ENCODE measurements at regions not wholly inside any gene's neighbourhood (a gene's known extent, or its start where the extent isn't known, plus 50 kb on each side); places are given as distances from the start of the nearest gene placed in this dataset.

DNA sequence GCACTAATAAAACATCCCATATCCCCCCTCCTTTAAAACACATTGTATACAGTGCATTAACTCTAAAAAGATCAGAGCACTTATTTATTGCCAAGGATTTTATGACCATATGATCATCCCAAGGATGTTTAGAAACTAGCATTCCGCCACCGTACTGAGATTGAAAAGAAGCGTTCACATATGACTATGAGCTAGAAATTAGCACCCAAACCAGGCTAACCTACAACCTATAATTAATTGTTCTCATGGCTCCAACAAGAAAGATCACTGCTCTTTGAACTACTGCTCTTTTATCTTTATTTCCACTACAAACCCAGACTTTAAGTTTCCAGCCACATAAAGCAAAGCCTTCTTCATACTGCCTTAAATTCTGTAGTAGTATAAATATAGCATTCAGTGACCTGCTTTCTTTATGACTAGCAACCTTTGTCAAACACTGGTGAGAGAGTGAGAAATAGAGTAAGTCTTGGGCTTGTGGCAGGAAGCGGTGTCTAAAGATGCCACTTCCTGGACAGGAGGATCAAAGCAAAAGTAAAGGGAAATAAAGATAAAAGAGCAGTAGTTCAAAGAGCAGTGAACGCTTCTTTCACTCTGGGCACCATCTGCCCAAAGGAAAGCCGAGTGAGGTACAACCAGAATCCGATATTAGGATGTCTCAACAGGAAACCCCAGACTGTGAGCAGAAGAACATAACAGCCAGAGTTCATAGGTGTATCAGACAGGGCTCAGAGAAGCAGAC is 151.1 kb upstream of the ERCC6L2 start:
- POLR2A ChIA-PET = no interaction called here
- CTCF ChIA-PET = no interaction called here
- TF ChIP-seq, protein P1, sequence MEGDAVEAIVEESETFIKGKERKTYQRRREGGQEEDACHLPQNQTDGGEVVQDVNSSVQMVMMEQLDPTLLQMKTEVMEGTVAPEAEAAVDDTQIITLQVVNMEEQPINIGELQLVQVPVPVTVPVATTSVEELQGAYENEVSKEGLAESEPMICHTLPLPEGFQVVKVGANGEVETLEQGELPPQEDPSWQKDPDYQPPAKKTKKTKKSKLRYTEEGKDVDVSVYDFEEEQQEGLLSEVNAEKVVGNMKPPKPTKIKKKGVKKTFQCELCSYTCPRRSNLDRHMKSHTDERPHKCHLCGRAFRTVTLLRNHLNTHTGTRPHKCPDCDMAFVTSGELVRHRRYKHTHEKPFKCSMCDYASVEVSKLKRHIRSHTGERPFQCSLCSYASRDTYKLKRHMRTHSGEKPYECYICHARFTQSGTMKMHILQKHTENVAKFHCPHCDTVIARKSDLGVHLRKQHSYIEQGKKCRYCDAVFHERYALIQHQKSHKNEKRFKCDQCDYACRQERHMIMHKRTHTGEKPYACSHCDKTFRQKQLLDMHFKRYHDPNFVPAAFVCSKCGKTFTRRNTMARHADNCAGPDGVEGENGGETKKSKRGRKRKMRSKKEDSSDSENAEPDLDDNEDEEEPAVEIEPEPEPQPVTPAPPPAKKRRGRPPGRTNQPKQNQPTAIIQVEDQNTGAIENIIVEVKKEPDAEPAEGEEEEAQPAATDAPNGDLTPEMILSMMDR (IDR thresholded peaks at IDR 0.05; ENCODE audit: insufficient read depth, low read depth, low read length) = no peak
- Histone ChIP-seq H3K27me3 (ENCODE audit: control insufficient read depth, insufficient read depth, low read length) (no peaks in the 10 kb centered on the region; the same call in 1 of the 2 replicates), H3K4me3 (ENCODE audit: low read depth, low read length) (no peak overlapping the region), H3K36me3 (ENCODE audit: control insufficient read depth, insufficient read depth, low read length) (no peaks in the 10 kb centered on the region)
- no peak for DNase-seq (ENCODE audit: low read depth)

DNA sequence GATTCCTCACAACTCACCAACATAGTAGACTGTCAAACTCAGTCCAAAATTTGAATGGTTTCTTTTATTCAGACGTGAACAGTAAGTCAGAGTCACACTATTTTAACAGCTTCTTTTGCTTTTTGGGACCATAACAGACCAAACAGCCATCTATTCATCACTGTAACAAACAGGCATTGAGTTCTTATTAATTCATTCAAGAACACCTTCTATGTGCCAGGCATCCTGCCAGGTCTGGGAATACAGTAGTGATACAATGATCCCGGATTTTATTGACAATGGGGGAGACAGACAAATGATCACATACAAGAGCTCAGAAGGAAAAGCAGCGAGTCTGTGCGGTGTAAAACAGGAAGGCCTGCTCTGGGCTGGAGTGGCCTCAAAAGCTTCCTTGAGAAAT is 153.3 kb upstream of the ERCC6L2 start:
- ChIA-PET POLR2A (no interaction called here), CTCF (interaction anchor here (1.9 kb wide), 1 partner anchor 495 kb away, joined by 5 read pairs; no protein-coding TSS in a partner anchor)
- no peak for DNase-seq (ENCODE audit: low read depth)
- H3K27me3 ChIP-seq (ENCODE audit: control insufficient read depth, insufficient read depth, low read length) = no peaks in the 10 kb centered on the region; the same call in 1 of the 2 replicates
- no peaks in the 10 kb centered on the region for H3K36me3 ChIP-seq (ENCODE audit: control insufficient read depth, insufficient read depth, low read length)
- TF ChIP-seq, protein P1 (IDR thresholded peaks at IDR 0.05; ENCODE audit: insufficient read depth, low read depth, low read length) = no peak
- H3K4me3 ChIP-seq (ENCODE audit: low read depth, low read length) = no peak overlapping the region

DNA sequence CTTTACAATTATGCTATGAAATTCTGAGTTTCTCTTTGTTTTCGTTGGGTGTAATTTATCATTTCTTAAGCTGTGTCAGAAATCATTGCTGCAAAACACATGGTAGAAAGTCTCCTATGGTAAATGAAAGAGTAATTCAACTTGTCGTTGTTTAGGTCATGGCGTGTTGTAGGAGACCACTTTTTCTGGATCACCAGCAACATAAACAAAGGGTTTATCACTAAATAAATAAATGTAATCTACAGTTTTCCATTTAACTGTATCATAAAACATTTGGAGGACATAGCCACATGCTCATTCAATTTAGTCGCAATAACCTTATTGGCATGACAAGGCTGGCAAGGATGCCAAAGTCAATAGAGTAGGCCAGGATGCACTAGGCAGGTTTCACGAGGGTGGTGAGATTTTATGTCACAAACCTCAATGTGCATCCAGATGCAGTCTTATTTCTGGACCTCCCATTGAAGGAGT is 154.4 kb upstream of the ERCC6L2 start:
- POLR2A ChIA-PET = no interaction called here
- CTCF ChIA-PET = no interaction called here

DNA sequence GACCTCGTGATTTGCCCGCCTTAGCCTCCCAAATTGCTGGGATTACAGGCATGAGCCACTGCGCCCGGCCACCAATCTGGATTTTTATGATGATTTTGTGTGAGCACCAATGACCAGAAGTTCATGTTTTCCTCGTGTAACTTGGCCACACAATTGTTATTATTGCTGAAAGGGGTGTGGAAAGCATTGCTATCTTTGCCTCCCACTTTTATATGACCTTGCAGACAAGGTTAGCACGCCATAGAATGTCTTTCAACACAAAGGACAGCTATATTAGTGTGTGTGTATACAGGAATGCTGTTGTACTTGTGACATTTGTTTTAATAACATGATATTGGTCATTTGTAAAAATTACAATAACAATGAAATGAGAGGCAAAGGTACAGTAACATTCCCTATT is 155.0 kb upstream of the ERCC6L2 start:
- CTCF ChIA-PET = no interaction called here
- POLR2A ChIA-PET = no interaction called here
- DNase-seq (ENCODE audit: low read depth) = no peak
- TF ChIP-seq, protein P1 (IDR thresholded peaks at IDR 0.05; ENCODE audit: insufficient read depth, low read depth, low read length) = no peak
- H3K4me3 ChIP-seq (ENCODE audit: low read depth, low read length) = no peak overlapping the region
- no peaks in the 10 kb centered on the region; the same call in 1 of the 2 replicates for H3K27me3 ChIP-seq (ENCODE audit: control insufficient read depth, insufficient read depth, low read length)
- no peaks in the 10 kb centered on the region for H3K36me3 ChIP-seq (ENCODE audit: control insufficient read depth, insufficient read depth, low read length)

More for the DNA sequence above, 154.4 kb upstream of the ERCC6L2 start:
- Histone ChIP-seq H3K4me3 (ENCODE audit: low read depth, low read length) (no peak overlapping the region), H3K27me3 (ENCODE audit: control insufficient read depth, insufficient read depth, low read length) (no peaks in the 10 kb centered on the region; the same call in 1 of the 2 replicates), H3K36me3 (ENCODE audit: control insufficient read depth, insufficient read depth, low read length) (no peaks in the 10 kb centered on the region)
- DNase-seq (ENCODE audit: low read depth) = no peak
- TF ChIP-seq, protein P1 (IDR thresholded peaks at IDR 0.05; ENCODE audit: insufficient read depth, low read depth, low read length) = no peak

DNA sequence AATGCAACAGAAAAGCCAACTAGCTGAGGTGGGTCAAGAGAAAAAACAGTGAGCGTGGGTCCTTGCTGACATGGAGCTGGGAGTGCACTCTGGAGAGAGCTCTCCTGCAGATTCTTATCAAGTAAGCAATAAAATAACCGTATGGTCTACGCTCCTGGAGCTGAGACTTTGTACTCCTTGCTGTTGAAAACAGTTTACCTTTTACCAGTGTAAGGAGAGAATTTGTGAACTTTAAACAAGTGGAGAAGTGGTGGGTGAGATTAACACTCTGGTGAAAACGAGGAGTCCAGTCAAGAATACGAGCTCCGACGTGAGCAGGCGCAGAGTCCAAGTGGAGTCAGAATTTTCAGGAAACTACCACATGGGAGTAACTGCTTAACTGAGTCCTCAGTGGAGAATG is 156.1 kb upstream of the ERCC6L2 start:
- H3K27me3 ChIP-seq (ENCODE audit: control insufficient read depth, insufficient read depth, low read length) = no peaks in the 10 kb centered on the region
- ChIA-PET CTCF (interaction anchor here (2.0 kb wide), 1 partner anchor 8 kb away, joined by 6 read pairs; no protein-coding TSS in a partner anchor), POLR2A (no interaction called here)
- H3K4me3 ChIP-seq (ENCODE audit: low read depth, low read length) = no peak overlapping the region
- no peak for DNase-seq (ENCODE audit: low read depth)
- TF ChIP-seq, protein P1 (IDR thresholded peaks at IDR 0.05; ENCODE audit: insufficient read depth, low read depth, low read length) = no peak
- H3K36me3 ChIP-seq (ENCODE audit: control insufficient read depth, insufficient read depth, low read length) = no peaks in the 10 kb centered on the region

All from BJ (cell line).